Uterus (tissue), 3 donors: ENCODE measurements at regions not wholly inside any gene's neighbourhood (a gene's known extent, or its start where the extent isn't known, plus 50 kb on each side); places are given as distances from the start of the nearest gene placed in this dataset.

Experiments
- DNase-seq, 2 donors: peaks; one replicate each; pipeline ENCODE4 v3.0.0-alpha.2; 2019 to 2020
- H3K27ac ChIP-seq, 2 donors: fragments of 200-600 bp; sonication (generic); 1 replicate in 1 of 2; 2 replicates in 1 of 2; pipeline ENCODE4 v1.5.1; 2016 to 2018
- H3K27me3 ChIP-seq, 2 donors: fragments of 200-600 bp; sonication (generic); one replicate each; pipeline ENCODE4 v1.5.1; 2018 to 2019; ENCODE audit warnings: control low read depth in 1 of 2
- H3K36me3 ChIP-seq, 2 donors: fragments of 200-600 bp; sonication (generic); one replicate each; pipeline ENCODE4 v1.5.1; 2019; ENCODE audit warnings: control low read depth in 1 of 2
- H3K4me1 ChIP-seq, 2 donors: fragments of 200-600 bp; sonication (generic); one replicate each; pipeline ENCODE4 v1.5.1; 2018 to 2019; ENCODE audit warnings: control low read depth in 1 of 2
- H3K4me3 ChIP-seq, 2 donors: fragments of 200-600 bp; sonication (generic); 1 replicate in 1 of 2; 2 replicates in 1 of 2; pipeline ENCODE4 v1.5.1; 2018 to 2019; ENCODE audit warnings: mild to moderate bottlenecking in 1 of 2
- H3K9me3 ChIP-seq, 2 donors: fragments of 200-600 bp; sonication (generic); one replicate each; pipeline ENCODE4 v1.5.1; 2019; ENCODE audit warnings: control low read depth in 1 of 2
- CTCF ChIP-seq, 4 experiments: fragments of 200-600 bp in 2 of 4; fragments of 450-650 bp in 2 of 4; sonication (generic) in 2 of 4; IDR thresholded peaks; one replicate each; pipeline ENCODE4 v1.5.1; 2016 to 2019; ENCODE audit warnings: antibody characterized with exemption in 4 of 4, mild to moderate bottlenecking in 2 of 4, moderate library complexity in 1 of 4
- POLR2A ChIP-seq, 2 donors: fragments of 450-650 bp; IDR thresholded peaks; one replicate each; pipeline ENCODE4 v1.6.1; 2016; ENCODE audit warnings: antibody characterized with exemption in 2 of 2, mild to moderate bottlenecking in 1 of 2, moderate library complexity in 1 of 2
- intact Hi-C: fragments of 100-400 bp; cut with DNase I; formaldehyde crosslinking; loops from one replicate; pipeline ENCODE4 v1.15.1; 2023; ENCODE audit warnings: low total_unique reads
- donor health status: DM: yes; HTN: yes; CAD: no.

GRCh38 chr14:85959063-85959462 lies 429.1 kb downstream of the FLRT2 start:
- Histone ChIP-seq H3K27ac (no peak overlapping the region), H3K36me3 (no peaks in the 10 kb centered on the region), H3K9me3 (no peaks in the 10 kb centered on the region), H3K27me3 (no peaks in the 10 kb centered on the region), H3K4me1 (no peaks in the 10 kb centered on the region), H3K4me3 (no peak overlapping the region)
- DNase-seq = no peak
- TF ChIP-seq CTCF (IDR thresholded peaks at IDR 0.05) (no peak), POLR2A (IDR thresholded peaks at IDR 0.05) (no peak)
- intact Hi-C loops = no loop called here

DNA sequence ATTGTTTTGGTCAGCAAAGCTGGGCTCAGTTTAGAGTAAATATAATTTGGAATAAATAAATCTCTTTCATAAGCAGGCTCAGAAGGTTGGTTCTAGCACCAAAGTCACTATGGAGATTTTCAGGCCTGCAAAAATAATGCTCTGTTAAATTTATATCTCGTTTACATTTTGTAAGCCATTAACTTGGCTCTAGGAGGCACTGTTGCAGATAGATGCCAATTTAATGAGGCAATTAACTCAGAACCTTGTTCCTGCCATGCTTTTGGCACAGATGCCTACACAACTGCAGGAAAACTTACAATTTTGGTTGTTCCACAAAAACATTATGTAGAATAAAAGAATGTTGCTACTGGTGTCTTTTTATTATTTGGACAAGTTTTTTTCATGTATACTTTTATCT lies 428.1 kb downstream of the FLRT2 start:
- H3K4me1 ChIP-seq = no peaks in the 10 kb centered on the region
- H3K27ac ChIP-seq = no peak overlapping the region
- intact Hi-C loops = no loop called here
- no peak for DNase-seq
- TF ChIP-seq CTCF (IDR thresholded peaks at IDR 0.05) = no peak
- TF ChIP-seq POLR2A (IDR thresholded peaks at IDR 0.05) = no peak
- H3K4me3 ChIP-seq = no peak overlapping the region
- no peaks in the 10 kb centered on the region for H3K9me3 ChIP-seq
- H3K27me3 ChIP-seq = no peaks in the 10 kb centered on the region
- H3K36me3 ChIP-seq = no peaks in the 10 kb centered on the region

DNA sequence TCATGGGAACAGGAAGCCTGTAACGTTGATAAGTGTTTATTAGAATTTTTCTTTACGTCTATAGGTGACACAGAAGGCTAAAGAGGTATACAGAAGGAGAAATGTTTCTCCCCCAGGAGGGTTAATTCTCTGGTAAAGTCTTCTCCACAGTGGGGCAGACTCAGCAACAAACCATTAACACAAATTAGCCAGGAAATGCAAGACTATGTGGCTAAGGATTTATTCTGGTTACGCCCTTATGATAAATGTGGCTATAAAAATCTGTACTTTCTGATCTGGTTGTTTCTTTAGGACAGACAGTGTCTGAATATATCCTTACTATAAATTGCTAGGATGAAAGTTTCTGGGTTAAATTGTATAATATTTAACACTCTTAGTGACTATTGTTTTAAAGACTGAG lies 423.3 kb downstream of the FLRT2 start:
- Histone ChIP-seq H3K4me3 (no peak overlapping the region), H3K9me3 (no peaks in the 10 kb centered on the region), H3K4me1 (no peaks in the 10 kb centered on the region), H3K27ac (no peak overlapping the region), H3K36me3 (no peaks in the 10 kb centered on the region), H3K27me3 (no peaks in the 10 kb centered on the region)
- no peak for TF ChIP-seq POLR2A (IDR thresholded peaks at IDR 0.05)
- TF ChIP-seq CTCF (IDR thresholded peaks at IDR 0.05) = no peak
- DNase-seq = no peak
- intact Hi-C loops = no loop called here

GRCh38 chr14:85948153-85948552 lies 418.2 kb downstream of the FLRT2 start:
- H3K9me3 ChIP-seq = no peaks in the 10 kb centered on the region
- H3K27ac ChIP-seq = no peak overlapping the region
- no peak overlapping the region for H3K4me3 ChIP-seq
- no peaks in the 10 kb centered on the region for H3K27me3 ChIP-seq
- no peak for TF ChIP-seq POLR2A (IDR thresholded peaks at IDR 0.05)
- no peak for TF ChIP-seq CTCF (IDR thresholded peaks at IDR 0.05)
- intact Hi-C loops = no loop called here
- H3K36me3 ChIP-seq = no peaks in the 10 kb centered on the region
- H3K4me1 ChIP-seq = no peaks in the 10 kb centered on the region
- no peak for DNase-seq

GRCh38 chr14:85947461-85948139 lies 417.7 kb downstream of the FLRT2 start:
- Histone ChIP-seq H3K27ac (no peak overlapping the region), H3K9me3 (no peaks in the 10 kb centered on the region), H3K27me3 (no peaks in the 10 kb centered on the region), H3K4me3 (no peak overlapping the region), H3K4me1 (no peaks in the 10 kb centered on the region), H3K36me3 (no peaks in the 10 kb centered on the region)
- TF ChIP-seq POLR2A (IDR thresholded peaks at IDR 0.05) = no peak
- TF ChIP-seq CTCF (IDR thresholded peaks at IDR 0.05) = no peak
- intact Hi-C loops = no loop called here
- DNase-seq = no peak
